ENCODE measurements at regions not wholly inside any gene's neighbourhood (a gene's known extent, or its start where the extent isn't known, plus 50 kb on each side); places are given as distances from the start of the nearest gene placed in this dataset.

GRCh38 chr7:68107968-68108367, 1111.3 kb downstream of the TYW1 start:
- no peak for DNase-seq

GRCh38 chr7:68109299-68109698, 1112.7 kb downstream of the TYW1 start:
- no peak for DNase-seq

- no peak for DNase-seq
Observed at GRCh38 chr7:68119411-68119810, 1122.8 kb downstream of the TYW1 start.

GRCh38 chr7:68121056-68121455, 1124.4 kb downstream of the TYW1 start:
- no peak for DNase-seq

GRCh38 chr7:68121655-68122054, 1125.0 kb downstream of the TYW1 start:
- DNase-seq, result no peak

- DNase-seq, result no peak
Observed at GRCh38 chr7:68122801-68123200, 1126.2 kb downstream of the TYW1 start.

- DNase-seq, result no peak
Observed at GRCh38 chr7:68125168-68125567, 1128.5 kb downstream of the TYW1 start.

- DNase-seq, result no peak
Observed at GRCh38 chr7:68133045-68133444, 1136.4 kb downstream of the TYW1 start.

GRCh38 chr7:68143345-68143744, 1146.7 kb downstream of the TYW1 start:
- no peak for DNase-seq

- no peak for DNase-seq
Observed at GRCh38 chr7:68146983-68147382, 1150.3 kb downstream of the TYW1 start.

GRCh38 chr7:68147614-68148238, 1151.1 kb downstream of the TYW1 start:
- DNase-seq, result no peak

GRCh38 chr7:68148440-68148839, 1151.8 kb downstream of the TYW1 start:
- no peak for DNase-seq

- DNase-seq, result no peak
Observed at GRCh38 chr7:68152205-68152604, 1155.6 kb downstream of the TYW1 start.

- no peak for DNase-seq
Observed at GRCh38 chr7:68155676-68156075, 1159.0 kb downstream of the TYW1 start.

GRCh38 chr7:68158686-68159295, 1162.2 kb downstream of the TYW1 start:
- DNase-seq, result no peak

GRCh38 chr7:68162712-68163111, 1166.1 kb downstream of the TYW1 start:
- DNase-seq, result no peak

GRCh38 chr7:68166525-68166924, 1169.9 kb downstream of the TYW1 start:
- DNase-seq, result no peak

GRCh38 chr7:68173513-68173912, 1176.9 kb downstream of the TYW1 start:
- no peak for DNase-seq

- DNase-seq, result peak; percentile 6
Observed at GRCh38 chr7:68176974-68177373, 1180.3 kb downstream of the TYW1 start.

GRCh38 chr7:68180761-68181160, 1184.1 kb downstream of the TYW1 start:
- no peak for DNase-seq

- no peak for DNase-seq
Observed at GRCh38 chr7:68183176-68183575, 1186.5 kb downstream of the TYW1 start.

GRCh38 chr7:68185631-68186456, 1189.2 kb downstream of the TYW1 start:
- no peak for DNase-seq

- no peak for DNase-seq
Observed at GRCh38 chr7:68187532-68187931, 1190.9 kb downstream of the TYW1 start.

- no peak for DNase-seq
Observed at GRCh38 chr7:68192941-68193340, 1196.3 kb downstream of the TYW1 start.

All from NK-92 treated with Interleukin-12 subunit alpha and Interleukin-12 subunit beta, amount 100 ng/mL, for 24 hours (cell line).